WTC11 (cell line): ENCODE measurements at regions not wholly inside any gene's neighbourhood (a gene's known extent, or its start where the extent isn't known, plus 50 kb on each side); places are given as distances from the start of the nearest gene placed in this dataset.

Source experiments
- ATAC-seq: fragments of 200-7000 bp; cut with Tn5 transposase; 2 replicates; pipeline ENCODE4 v1.10.0; 2021; ENCODE audit warnings: mild to moderate bottlenecking, moderate library complexity
- CTCF ChIA-PET: fragments of 300-600 bp; sonication (Branson Sonifier 250); formaldehyde crosslinking; loops from one replicate; lab custom pipeline; 2021; ENCODE audit warnings: antibody characterized with exemption; lab: Charles Lee
- POLR2A ChIA-PET: fragments of 350-600 bp; sonication (Branson Sonifier 250); formaldehyde crosslinking; loops from one replicate; lab custom pipeline; 2021; ENCODE audit warnings: antibody characterized with exemption; lab: Charles Lee
- DNase-seq: peaks from one replicate; pipeline ENCODE4 v3.0.0; 2021; ENCODE audit warnings: low spot score
- H3K27ac Mint-ChIP-seq: 2 replicates; pipeline ENCODE4 v1.8.0; 2021; ENCODE audit warnings: mixed read lengths
- H3K27me3 Mint-ChIP-seq: 2 replicates; pipeline ENCODE4 v1.8.0; 2021; ENCODE audit warnings: low read depth, mild to moderate bottlenecking, moderate library complexity, mixed read lengths
- H3K36me3 Mint-ChIP-seq: 2 replicates; pipeline ENCODE4 v1.8.0; 2021; ENCODE audit warnings: mixed read lengths
- H3K4me1 Mint-ChIP-seq: 2 replicates; pipeline ENCODE4 v1.8.0; 2022; ENCODE audit warnings: mixed read lengths
- H3K4me3 Mint-ChIP-seq: 2 replicates; pipeline ENCODE4 v1.8.0; 2021; ENCODE audit warnings: mild to moderate bottlenecking, moderate library complexity, mixed read lengths
- H3K9me3 Mint-ChIP-seq: 2 replicates; pipeline ENCODE4 v1.8.0; 2021; ENCODE audit warnings: mixed read lengths
- GRHL2 ChIP-seq: fragments of 250-450 bp; sonication (Bioruptor Pico); IDR thresholded peaks from 2 replicates; pipeline ENCODE4 v1.8.0; 2022; ENCODE audit warnings: mild to moderate bottlenecking, moderate library complexity; ENCODE audit not compliant: insufficient replicate concordance, severe bottlenecking
- HMGXB4 ChIP-seq: sonication (generic); formaldehyde crosslinking; IDR thresholded peaks from 2 replicates; pipeline ENCODE4 v1.8.1; 2023; ENCODE audit warnings: mild to moderate bottlenecking, moderate library complexity, missing genetic modification reagents
- IRF2 ChIP-seq: sonication (generic); formaldehyde crosslinking; IDR thresholded peaks from 2 replicates; pipeline ENCODE4 v1.8.0; 2022; ENCODE audit warnings: low read depth, missing genetic modification reagents, borderline replicate concordance
- KAT7 ChIP-seq: sonication (generic); formaldehyde crosslinking; IDR thresholded peaks from 2 replicates; pipeline ENCODE4 v1.8.1; 2023; ENCODE audit warnings: missing genetic modification reagents, mild to moderate bottlenecking, borderline replicate concordance
- MXD4 ChIP-seq: fragments of 250-450 bp; sonication (Bioruptor Pico); IDR thresholded peaks from 2 replicates; pipeline ENCODE4 v1.8.0; 2021; ENCODE audit warnings: mild to moderate bottlenecking, moderate library complexity, borderline replicate concordance
- NR2C2 ChIP-seq: sonication (generic); formaldehyde crosslinking; IDR thresholded peaks from 2 replicates; pipeline ENCODE4 v1.8.0; 2022; ENCODE audit warnings: mild to moderate bottlenecking, missing genetic modification reagents
- SP1 ChIP-seq: sonication (generic); formaldehyde crosslinking; conservative IDR thresholded peaks from 2 replicates; pipeline ENCODE4 v1.8.1; 2022; ENCODE audit warnings: missing genetic modification reagents
- STAT6 ChIP-seq: sonication (generic); formaldehyde crosslinking; conservative IDR thresholded peaks from 2 replicates; pipeline ENCODE4 v1.8.1; 2023; ENCODE audit warnings: mild to moderate bottlenecking, low read depth, missing genetic modification reagents, moderate library complexity
- ZNF121 ChIP-seq: sonication (generic); formaldehyde crosslinking; IDR thresholded peaks from 2 replicates; pipeline ENCODE4 v1.8.0; 2023; ENCODE audit warnings: missing genetic modification reagents
- ZNF138 ChIP-seq: sonication (generic); formaldehyde crosslinking; conservative IDR thresholded peaks from 2 replicates; pipeline ENCODE4 v1.8.1; 2022; ENCODE audit warnings: mild to moderate bottlenecking, moderate library complexity, missing genetic modification reagents
- ZNF396 ChIP-seq: fragments of 250-450 bp; sonication (Bioruptor Pico); IDR thresholded peaks from 2 replicates; pipeline ENCODE4 v1.8.0; 2021; ENCODE audit warnings: mild to moderate bottlenecking, moderate library complexity, borderline replicate concordance
- ZNF423 ChIP-seq: fragments of 250-450 bp; sonication (Bioruptor Pico); IDR thresholded peaks from 2 replicates; pipeline ENCODE4 v2.1.2; 2022; ENCODE audit warnings: mild to moderate bottlenecking, moderate library complexity
- ZNF425 ChIP-seq: fragments of 250-450 bp; sonication (Bioruptor Pico); conservative IDR thresholded peaks from 2 replicates; pipeline ENCODE4 v1.9.0; 2021; ENCODE audit warnings: mild to moderate bottlenecking
- TF ChIP-seq, protein P1 (sequence below): sonication (generic); formaldehyde crosslinking; IDR thresholded peaks from 2 replicates; pipeline ENCODE4 v1.8.0; 2022; ENCODE audit warnings: mild to moderate bottlenecking, missing genetic modification reagents
- TF ChIP-seq, protein P2 (sequence below): sonication (generic); formaldehyde crosslinking; IDR thresholded peaks from 2 replicates; pipeline ENCODE4 v1.8.0; 2022; ENCODE audit warnings: missing genetic modification reagents
- TF ChIP-seq, protein P3 (sequence below): fragments of 250-450 bp; sonication (Bioruptor Pico); IDR thresholded peaks from 2 replicates; pipeline ENCODE4 v1.9.0; 2021; ENCODE audit warnings: mild to moderate bottlenecking, borderline replicate concordance
- TF ChIP-seq, protein P4 (sequence below): sonication (generic); formaldehyde crosslinking; IDR thresholded peaks from 2 replicates; pipeline ENCODE4 v1.8.0; 2023; ENCODE audit warnings: missing genetic modification reagents

- TF ChIP-seq, protein P1, sequence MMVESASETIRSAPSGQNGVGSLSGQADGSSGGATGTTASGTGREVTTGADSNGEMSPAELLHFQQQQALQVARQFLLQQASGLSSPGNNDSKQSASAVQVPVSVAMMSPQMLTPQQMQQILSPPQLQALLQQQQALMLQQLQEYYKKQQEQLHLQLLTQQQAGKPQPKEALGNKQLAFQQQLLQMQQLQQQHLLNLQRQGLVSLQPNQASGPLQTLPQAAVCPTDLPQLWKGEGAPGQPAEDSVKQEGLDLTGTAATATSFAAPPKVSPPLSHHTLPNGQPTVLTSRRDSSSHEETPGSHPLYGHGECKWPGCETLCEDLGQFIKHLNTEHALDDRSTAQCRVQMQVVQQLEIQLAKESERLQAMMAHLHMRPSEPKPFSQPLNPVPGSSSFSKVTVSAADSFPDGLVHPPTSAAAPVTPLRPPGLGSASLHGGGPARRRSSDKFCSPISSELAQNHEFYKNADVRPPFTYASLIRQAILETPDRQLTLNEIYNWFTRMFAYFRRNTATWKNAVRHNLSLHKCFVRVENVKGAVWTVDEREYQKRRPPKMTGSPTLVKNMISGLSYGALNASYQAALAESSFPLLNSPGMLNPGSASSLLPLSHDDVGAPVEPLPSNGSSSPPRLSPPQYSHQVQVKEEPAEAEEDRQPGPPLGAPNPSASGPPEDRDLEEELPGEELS (CRISPR knock-in tag), result no peak
- TF ChIP-seq NR2C2 (CRISPR knock-in tag) (no peak), ZNF121 (no peak), ZNF423 (no peak), STAT6 (CRISPR knock-in tag) (no peak)
- TF ChIP-seq, protein P2, sequence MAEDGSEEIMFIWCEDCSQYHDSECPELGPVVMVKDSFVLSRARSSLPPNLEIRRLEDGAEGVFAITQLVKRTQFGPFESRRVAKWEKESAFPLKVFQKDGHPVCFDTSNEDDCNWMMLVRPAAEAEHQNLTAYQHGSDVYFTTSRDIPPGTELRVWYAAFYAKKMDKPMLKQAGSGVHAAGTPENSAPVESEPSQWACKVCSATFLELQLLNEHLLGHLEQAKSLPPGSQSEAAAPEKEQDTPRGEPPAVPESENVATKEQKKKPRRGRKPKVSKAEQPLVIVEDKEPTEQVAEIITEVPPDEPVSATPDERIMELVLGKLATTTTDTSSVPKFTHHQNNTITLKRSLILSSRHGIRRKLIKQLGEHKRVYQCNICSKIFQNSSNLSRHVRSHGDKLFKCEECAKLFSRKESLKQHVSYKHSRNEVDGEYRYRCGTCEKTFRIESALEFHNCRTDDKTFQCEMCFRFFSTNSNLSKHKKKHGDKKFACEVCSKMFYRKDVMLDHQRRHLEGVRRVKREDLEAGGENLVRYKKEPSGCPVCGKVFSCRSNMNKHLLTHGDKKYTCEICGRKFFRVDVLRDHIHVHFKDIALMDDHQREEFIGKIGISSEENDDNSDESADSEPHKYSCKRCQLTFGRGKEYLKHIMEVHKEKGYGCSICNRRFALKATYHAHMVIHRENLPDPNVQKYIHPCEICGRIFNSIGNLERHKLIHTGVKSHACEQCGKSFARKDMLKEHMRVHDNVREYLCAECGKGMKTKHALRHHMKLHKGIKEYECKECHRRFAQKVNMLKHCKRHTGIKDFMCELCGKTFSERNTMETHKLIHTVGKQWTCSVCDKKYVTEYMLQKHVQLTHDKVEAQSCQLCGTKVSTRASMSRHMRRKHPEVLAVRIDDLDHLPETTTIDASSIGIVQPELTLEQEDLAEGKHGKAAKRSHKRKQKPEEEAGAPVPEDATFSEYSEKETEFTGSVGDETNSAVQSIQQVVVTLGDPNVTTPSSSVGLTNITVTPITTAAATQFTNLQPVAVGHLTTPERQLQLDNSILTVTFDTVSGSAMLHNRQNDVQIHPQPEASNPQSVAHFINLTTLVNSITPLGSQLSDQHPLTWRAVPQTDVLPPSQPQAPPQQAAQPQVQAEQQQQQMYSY (CRISPR knock-in tag), result no peak
These were observed 113.0 kb downstream of the RND3 start (continued) for GRCh38 chr2:150374492-150374891.

DNA sequence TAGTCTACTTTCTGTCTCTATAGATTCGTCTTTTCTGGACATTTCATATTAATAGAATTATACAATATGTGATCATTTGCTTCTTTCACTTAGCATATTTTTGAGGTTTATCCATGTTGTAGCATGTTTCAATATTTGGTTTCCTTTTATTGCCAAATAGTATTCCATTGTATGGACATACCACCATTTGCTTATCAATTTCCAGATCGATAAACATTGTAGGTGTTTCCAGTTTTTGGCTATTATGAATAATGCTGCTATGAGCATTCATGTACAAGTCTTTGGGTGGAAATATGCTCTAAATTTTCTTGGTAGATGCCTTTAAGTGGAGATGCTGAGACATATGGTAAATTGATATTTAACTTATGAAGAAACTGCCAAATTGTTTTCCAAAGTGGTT is 114.1 kb downstream of the RND3 start:
- peaks cover 49% of the 10 kb centered on the region for H3K9me3 Mint-ChIP-seq
- no peak overlapping the region for H3K4me3 Mint-ChIP-seq
- H3K36me3 Mint-ChIP-seq, result peaks cover 14% of the 10 kb centered on the region
- DNase-seq (no peak), ATAC-seq (no peak)
- H3K4me1 Mint-ChIP-seq, result peaks cover 35% of the 10 kb centered on the region
- ChIA-PET CTCF (no interaction called here), POLR2A (no interaction called here)
- H3K27me3 Mint-ChIP-seq, result no peaks in the 10 kb centered on the region
- no peak overlapping the region for H3K27ac Mint-ChIP-seq
- TF ChIP-seq GRHL2 (CRISPR knock-in tag), result no peak
- no peak for TF ChIP-seq KAT7 (CRISPR knock-in tag)
- no peak for TF ChIP-seq ZNF425 (CRISPR knock-in tag)
- TF ChIP-seq ZNF423, result no peak
- no peak for TF ChIP-seq HMGXB4 (CRISPR knock-in tag)
- no peak for TF ChIP-seq MXD4 (CRISPR knock-in tag)
- no peak for TF ChIP-seq ZNF138 (CRISPR knock-in tag)
- no peak for TF ChIP-seq ZNF396 (CRISPR knock-in tag)
- TF ChIP-seq IRF2 (CRISPR knock-in tag), result no peak
- TF ChIP-seq, protein P3, sequence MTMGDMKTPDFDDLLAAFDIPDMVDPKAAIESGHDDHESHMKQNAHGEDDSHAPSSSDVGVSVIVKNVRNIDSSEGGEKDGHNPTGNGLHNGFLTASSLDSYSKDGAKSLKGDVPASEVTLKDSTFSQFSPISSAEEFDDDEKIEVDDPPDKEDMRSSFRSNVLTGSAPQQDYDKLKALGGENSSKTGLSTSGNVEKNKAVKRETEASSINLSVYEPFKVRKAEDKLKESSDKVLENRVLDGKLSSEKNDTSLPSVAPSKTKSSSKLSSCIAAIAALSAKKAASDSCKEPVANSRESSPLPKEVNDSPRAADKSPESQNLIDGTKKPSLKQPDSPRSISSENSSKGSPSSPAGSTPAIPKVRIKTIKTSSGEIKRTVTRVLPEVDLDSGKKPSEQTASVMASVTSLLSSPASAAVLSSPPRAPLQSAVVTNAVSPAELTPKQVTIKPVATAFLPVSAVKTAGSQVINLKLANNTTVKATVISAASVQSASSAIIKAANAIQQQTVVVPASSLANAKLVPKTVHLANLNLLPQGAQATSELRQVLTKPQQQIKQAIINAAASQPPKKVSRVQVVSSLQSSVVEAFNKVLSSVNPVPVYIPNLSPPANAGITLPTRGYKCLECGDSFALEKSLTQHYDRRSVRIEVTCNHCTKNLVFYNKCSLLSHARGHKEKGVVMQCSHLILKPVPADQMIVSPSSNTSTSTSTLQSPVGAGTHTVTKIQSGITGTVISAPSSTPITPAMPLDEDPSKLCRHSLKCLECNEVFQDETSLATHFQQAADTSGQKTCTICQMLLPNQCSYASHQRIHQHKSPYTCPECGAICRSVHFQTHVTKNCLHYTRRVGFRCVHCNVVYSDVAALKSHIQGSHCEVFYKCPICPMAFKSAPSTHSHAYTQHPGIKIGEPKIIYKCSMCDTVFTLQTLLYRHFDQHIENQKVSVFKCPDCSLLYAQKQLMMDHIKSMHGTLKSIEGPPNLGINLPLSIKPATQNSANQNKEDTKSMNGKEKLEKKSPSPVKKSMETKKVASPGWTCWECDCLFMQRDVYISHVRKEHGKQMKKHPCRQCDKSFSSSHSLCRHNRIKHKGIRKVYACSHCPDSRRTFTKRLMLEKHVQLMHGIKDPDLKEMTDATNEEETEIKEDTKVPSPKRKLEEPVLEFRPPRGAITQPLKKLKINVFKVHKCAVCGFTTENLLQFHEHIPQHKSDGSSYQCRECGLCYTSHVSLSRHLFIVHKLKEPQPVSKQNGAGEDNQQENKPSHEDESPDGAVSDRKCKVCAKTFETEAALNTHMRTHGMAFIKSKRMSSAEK (CRISPR knock-in tag), result no peak
- TF ChIP-seq SP1 (CRISPR knock-in tag), result no peak
- TF ChIP-seq, protein P4, sequence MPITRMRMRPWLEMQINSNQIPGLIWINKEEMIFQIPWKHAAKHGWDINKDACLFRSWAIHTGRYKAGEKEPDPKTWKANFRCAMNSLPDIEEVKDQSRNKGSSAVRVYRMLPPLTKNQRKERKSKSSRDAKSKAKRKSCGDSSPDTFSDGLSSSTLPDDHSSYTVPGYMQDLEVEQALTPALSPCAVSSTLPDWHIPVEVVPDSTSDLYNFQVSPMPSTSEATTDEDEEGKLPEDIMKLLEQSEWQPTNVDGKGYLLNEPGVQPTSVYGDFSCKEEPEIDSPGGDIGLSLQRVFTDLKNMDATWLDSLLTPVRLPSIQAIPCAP (CRISPR knock-in tag), result no peak
